ENCODE measurements at regions not wholly inside any gene's neighbourhood (a gene's known extent, or its start where the extent isn't known, plus 50 kb on each side); places are given as distances from the start of the nearest gene placed in this dataset.

GRCh38 chr13:62839338-62839737, 1423.7 kb upstream of the PCDH20 start:
- Histone ChIP-seq H3K4me3 (ENCODE audit: low read length) (no peak overlapping the region), H3K9me3 (replicated peaks; ENCODE audit: insufficient read depth, low read length) (no peaks in the 10 kb centered on the region), H3K9ac (ENCODE audit: low read length) (no peak overlapping the region), H3F3A (ENCODE audit: insufficient read depth, low read length) (no peaks in the 10 kb centered on the region), H3K4me2 (ENCODE audit: low read depth, low read length) (no peak overlapping the region), H3K36me3 (replicated peaks; ENCODE audit: insufficient read depth, low read length) (no peaks in the 10 kb centered on the region), H3K4me1 (ENCODE audit: low read length) (no peaks in the 10 kb centered on the region), H4K20me1 (ENCODE audit: insufficient read depth, low read length) (no peaks in the 10 kb centered on the region), H3K9me2 (replicated peaks; ENCODE audit: insufficient read depth, low read length) (no peaks in the 10 kb centered on the region), H3K27me3 (replicated peaks; ENCODE audit: insufficient read depth, low read length) (no peaks in the 10 kb centered on the region), H2AFZ (ENCODE audit: low read length) (no peak overlapping the region), H3K27ac (ENCODE audit: low read length) (no peak overlapping the region), H3K79me2 (ENCODE audit: low read length) (no peaks in the 10 kb centered on the region)
- no peak for DNase-seq
- TF ChIP-seq CTCF (IDR thresholded peaks at IDR 0.05; ENCODE audit: low read length) (no peak), EZH2 (optimal IDR thresholded peaks at IDR 0.05; ENCODE audit: low read depth, low read length) (no peak), EZH2phosphoT487 (IDR thresholded peaks at IDR 0.05; ENCODE audit: low read length) (no peak)

GRCh38 chr13:62838929-62839328, 1423.3 kb upstream of the PCDH20 start:
- no peaks in the 10 kb centered on the region for H3K4me1 ChIP-seq (ENCODE audit: low read length)
- H3K9ac ChIP-seq (ENCODE audit: low read length), result no peak overlapping the region
- H3K4me3 ChIP-seq (ENCODE audit: low read length), result no peak overlapping the region
- no peaks in the 10 kb centered on the region for H4K20me1 ChIP-seq (ENCODE audit: insufficient read depth, low read length)
- H3K27ac ChIP-seq (ENCODE audit: low read length), result no peak overlapping the region
- H2AFZ ChIP-seq (ENCODE audit: low read length), result no peak overlapping the region
- no peaks in the 10 kb centered on the region for H3K9me2 ChIP-seq (replicated peaks; ENCODE audit: insufficient read depth, low read length)
- no peak for TF ChIP-seq EZH2 (optimal IDR thresholded peaks at IDR 0.05; ENCODE audit: low read depth, low read length)
- no peak for TF ChIP-seq EZH2phosphoT487 (IDR thresholded peaks at IDR 0.05; ENCODE audit: low read length)
- TF ChIP-seq CTCF (IDR thresholded peaks at IDR 0.05; ENCODE audit: low read length), result no peak
- no peaks in the 10 kb centered on the region for H3K9me3 ChIP-seq (replicated peaks; ENCODE audit: insufficient read depth, low read length)
- H3K27me3 ChIP-seq (replicated peaks; ENCODE audit: insufficient read depth, low read length), result no peaks in the 10 kb centered on the region
- no peaks in the 10 kb centered on the region for H3K79me2 ChIP-seq (ENCODE audit: low read length)
- no peaks in the 10 kb centered on the region for H3F3A ChIP-seq (ENCODE audit: insufficient read depth, low read length)
- no peaks in the 10 kb centered on the region for H3K36me3 ChIP-seq (replicated peaks; ENCODE audit: insufficient read depth, low read length)
- no peak overlapping the region for H3K4me2 ChIP-seq (ENCODE audit: low read depth, low read length)
- no peak for DNase-seq

- H3K4me2 ChIP-seq (ENCODE audit: low read depth, low read length), result no peak overlapping the region
- H3K4me3 ChIP-seq (ENCODE audit: low read length), result no peak overlapping the region
- no peaks in the 10 kb centered on the region for H4K20me1 ChIP-seq (ENCODE audit: insufficient read depth, low read length)
- H3K79me2 ChIP-seq (ENCODE audit: low read length), result no peaks in the 10 kb centered on the region
- H3K36me3 ChIP-seq (replicated peaks; ENCODE audit: insufficient read depth, low read length), result no peaks in the 10 kb centered on the region
- no peaks in the 10 kb centered on the region for H3K9me2 ChIP-seq (replicated peaks; ENCODE audit: insufficient read depth, low read length)
- no peaks in the 10 kb centered on the region for H3K27me3 ChIP-seq (replicated peaks; ENCODE audit: insufficient read depth, low read length)
- H3K27ac ChIP-seq (ENCODE audit: low read length), result no peak overlapping the region
- no peak overlapping the region for H2AFZ ChIP-seq (ENCODE audit: low read length)
- H3F3A ChIP-seq (ENCODE audit: insufficient read depth, low read length), result no peaks in the 10 kb centered on the region
- H3K9ac ChIP-seq (ENCODE audit: low read length), result no peak overlapping the region
- no peaks in the 10 kb centered on the region for H3K9me3 ChIP-seq (replicated peaks; ENCODE audit: insufficient read depth, low read length)
- no peak for TF ChIP-seq CTCF (IDR thresholded peaks at IDR 0.05; ENCODE audit: low read length)
- no peak for TF ChIP-seq EZH2 (optimal IDR thresholded peaks at IDR 0.05; ENCODE audit: low read depth, low read length)
- no peak for TF ChIP-seq EZH2phosphoT487 (IDR thresholded peaks at IDR 0.05; ENCODE audit: low read length)
- no peak for DNase-seq
- H3K4me1 ChIP-seq (ENCODE audit: low read length), result no peaks in the 10 kb centered on the region
Measured at GRCh38 chr13:62837895-62838294, 1422.2 kb upstream of the PCDH20 start.

Data from MM.1S (cell line).